Activated CD8-positive, alpha-beta T cell treated with anti-CD3 and anti-CD28 coated beads for 36 hours (primary cell): ENCODE measurements at regions not wholly inside any gene's neighbourhood (a gene's known extent, or its start where the extent isn't known, plus 50 kb on each side); places are given as distances from the start of the nearest gene placed in this dataset.

ENCODE experiments used
- ATAC-seq: fragments of 200-7000 bp; cut with Tn5 transposase; one replicate; pipeline ENCODE4 v1.10.0; 2021; ENCODE audit warnings: mild to moderate bottlenecking, moderate library complexity
- CTCF ChIA-PET: fragments of 350-600 bp; sonication (Branson Sonifier 250); formaldehyde crosslinking; loops from one replicate; lab custom pipeline; 2021; ENCODE audit warnings: antibody characterized with exemption; lab: Charles Lee
- POLR2A ChIA-PET: fragments of 350-600 bp; sonication (Branson Sonifier 250); formaldehyde crosslinking; loops from one replicate; lab custom pipeline; 2021; ENCODE audit warnings: antibody characterized with exemption; lab: Charles Lee
- DNase-seq: peaks from one replicate; pipeline ENCODE4 v3.0.0-alpha.2; 2020
- H3K27ac Mint-ChIP-seq: one replicate; pipeline ENCODE4 v1.8.0; 2021; ENCODE audit warnings: mild to moderate bottlenecking, mixed read lengths
- H3K27me3 Mint-ChIP-seq: one replicate; pipeline ENCODE4 v1.8.0; 2021; ENCODE audit warnings: mixed read lengths
- H3K36me3 Mint-ChIP-seq: one replicate; pipeline ENCODE4 v1.8.0; 2021; ENCODE audit warnings: low read depth, mixed read lengths
- H3K4me1 Mint-ChIP-seq: one replicate; pipeline ENCODE4 v1.8.0; 2021; ENCODE audit warnings: low read depth, mixed read lengths
- H3K4me3 Mint-ChIP-seq: one replicate; pipeline ENCODE4 v1.8.0; 2021; ENCODE audit warnings: mild to moderate bottlenecking, moderate library complexity, mixed read lengths
- H3K9me3 Mint-ChIP-seq: one replicate; pipeline ENCODE4 v1.8.0; 2021; ENCODE audit warnings: mixed read lengths
- CTCF ChIP-seq: fragments of 200-600 bp; IDR thresholded peaks from one replicate; pipeline ENCODE4 v1.8.0; 2022; ENCODE audit warnings: antibody characterized with exemption, mild to moderate bottlenecking
- intact Hi-C: fragments of 100-400 bp; cut with micrococcal nuclease; formaldehyde crosslinking; loops from one replicate; pipeline ENCODE4 v1.10.0; 2022

GRCh38 chr10:55500931-55501559 is 700.0 kb upstream of the PCDH15 start:
- no peak overlapping the region for H3K27ac Mint-ChIP-seq
- ChIA-PET POLR2A (no interaction called here), CTCF (no interaction called here)
- peaks cover 6% of the 10 kb centered on the region for H3K9me3 Mint-ChIP-seq
- H3K4me1 Mint-ChIP-seq = no peaks in the 10 kb centered on the region
- no peak overlapping the region for H3K4me3 Mint-ChIP-seq
- H3K36me3 Mint-ChIP-seq = no peaks in the 10 kb centered on the region
- TF ChIP-seq CTCF = no peak
- ATAC-seq (no peak), DNase-seq (peak; percentile 17)
- H3K27me3 Mint-ChIP-seq = no peaks in the 10 kb centered on the region
- intact Hi-C loops = no loop called here

GRCh38 chr10:55497893-55498499 is 697.0 kb upstream of the PCDH15 start:
- H3K4me1 Mint-ChIP-seq = no peaks in the 10 kb centered on the region
- intact Hi-C loops = no loop called here
- POLR2A ChIA-PET = no interaction called here

GRCh38 chr10:55495555-55495954 is 694.5 kb upstream of the PCDH15 start:
- no peak for ATAC-seq
- no peak for TF ChIP-seq CTCF
- no peak overlapping the region for H3K27ac Mint-ChIP-seq
- intact Hi-C loops = no loop called here
- no peak for DNase-seq
- H3K36me3 Mint-ChIP-seq = no peaks in the 10 kb centered on the region
- H3K27me3 Mint-ChIP-seq = no peaks in the 10 kb centered on the region
- CTCF ChIA-PET = no interaction called here
- peaks cover 9% of the 10 kb centered on the region for H3K9me3 Mint-ChIP-seq
- no peak overlapping the region for H3K4me3 Mint-ChIP-seq
- POLR2A ChIA-PET = no interaction called here
- H3K4me1 Mint-ChIP-seq = no peaks in the 10 kb centered on the region

More at GRCh38 chr10:55497893-55498499, 697.0 kb upstream of the PCDH15 start:
- Mint-ChIP-seq H3K9me3 (peaks cover 2% of the 10 kb centered on the region), H3K36me3 (no peaks in the 10 kb centered on the region), H3K27ac (no peak overlapping the region), H3K27me3 (no peaks in the 10 kb centered on the region), H3K4me3 (no peak overlapping the region)
- CTCF ChIA-PET = no interaction called here
- TF ChIP-seq CTCF = no peak
- no peak for DNase-seq
- ATAC-seq = no peak

- ChIA-PET CTCF (no interaction called here), POLR2A (no interaction called here)
- no peak for TF ChIP-seq CTCF
These were observed 690.7 kb upstream of the PCDH15 start for GRCh38 chr10:55491712-55492111.

GRCh38 chr10:55485827-55486226 is 684.8 kb upstream of the PCDH15 start:
- no peaks in the 10 kb centered on the region for H3K36me3 Mint-ChIP-seq
- ChIA-PET CTCF (no interaction called here), POLR2A (no interaction called here)
- H3K27me3 Mint-ChIP-seq = no peaks in the 10 kb centered on the region
- peaks cover 7% of the 10 kb centered on the region for H3K9me3 Mint-ChIP-seq
- no peak for ATAC-seq
- no peak overlapping the region for H3K27ac Mint-ChIP-seq
- DNase-seq = no peak
- no peaks in the 10 kb centered on the region for H3K4me1 Mint-ChIP-seq
- no peak for TF ChIP-seq CTCF
- intact Hi-C loops = no loop called here
- no peak overlapping the region for H3K4me3 Mint-ChIP-seq

More at GRCh38 chr10:55491712-55492111, 690.7 kb upstream of the PCDH15 start:
- H3K4me1 Mint-ChIP-seq = no peaks in the 10 kb centered on the region
- intact Hi-C loops = no loop called here
- H3K4me3 Mint-ChIP-seq = no peak overlapping the region
- H3K27ac Mint-ChIP-seq = no peak overlapping the region
- no peaks in the 10 kb centered on the region for H3K36me3 Mint-ChIP-seq
- DNase-seq (no peak), ATAC-seq (no peak)
- H3K9me3 Mint-ChIP-seq = peaks cover 9% of the 10 kb centered on the region
- H3K27me3 Mint-ChIP-seq = no peaks in the 10 kb centered on the region
